ENCODE measurements at regions not wholly inside any gene's neighbourhood (a gene's known extent, or its start where the extent isn't known, plus 50 kb on each side); places are given as distances from the start of the nearest gene placed in this dataset.

- Histone ChIP-seq H3K4me2 (ENCODE audit: low read length) (no peak overlapping the region), H3K36me3 (ENCODE audit: insufficient read depth, low read length) (no peaks in the 10 kb centered on the region), H3K79me2 (ENCODE audit: insufficient read depth, low read length) (no peaks in the 10 kb centered on the region), H3F3A (ENCODE audit: insufficient read depth, low read length) (no peaks in the 10 kb centered on the region), H3K27ac (ENCODE audit: low read depth, low read length, poor library complexity, severe bottlenecking) (no peak overlapping the region), H3K4me3 (ENCODE audit: low read depth, low read length, poor library complexity, severe bottlenecking) (no peak overlapping the region), H3K27me3 (ENCODE audit: insufficient read depth, low read length) (no peaks in the 10 kb centered on the region; the same call in 1 of the 2 replicates), H2AFZ (ENCODE audit: low read length) (no peak overlapping the region), H3K9me2 (ENCODE audit: low read depth, low read length) (no peaks in the 10 kb centered on the region), H4K20me1 (ENCODE audit: insufficient read depth, low read length) (no peaks in the 10 kb centered on the region), H3K4me1 (ENCODE audit: insufficient read depth, low read length, severe bottlenecking) (no peaks in the 10 kb centered on the region), H3K9ac (ENCODE audit: low read length) (no peak overlapping the region), H3K9me3 (ENCODE audit: low read length) (no peaks in the 10 kb centered on the region)
- TF ChIP-seq EZH2 (IDR thresholded peaks at IDR 0.05; ENCODE audit: borderline replicate concordance, low read length) (no peak), CTCF (IDR thresholded peaks at IDR 0.05; ENCODE audit: low read length) (no peak)
Observed at GRCh38 chr7:106566196-106566595, 94.8 kb downstream of the CCDC71L start.

GRCh38 chr7:106565428-106565827, 95.5 kb downstream of the CCDC71L start:
- TF ChIP-seq EZH2 (IDR thresholded peaks at IDR 0.05; ENCODE audit: borderline replicate concordance, low read length) (no peak), CTCF (IDR thresholded peaks at IDR 0.05; ENCODE audit: low read length) (no peak)
- Histone ChIP-seq H3K9me3 (ENCODE audit: low read length) (no peaks in the 10 kb centered on the region), H3K4me1 (ENCODE audit: insufficient read depth, low read length, severe bottlenecking) (no peaks in the 10 kb centered on the region), H4K20me1 (ENCODE audit: insufficient read depth, low read length) (no peaks in the 10 kb centered on the region), H3K79me2 (ENCODE audit: insufficient read depth, low read length) (no peaks in the 10 kb centered on the region), H3K36me3 (ENCODE audit: insufficient read depth, low read length) (no peaks in the 10 kb centered on the region), H3K27me3 (ENCODE audit: insufficient read depth, low read length) (no peaks in the 10 kb centered on the region; the same call in 1 of the 2 replicates), H3K4me2 (ENCODE audit: low read length) (no peak overlapping the region), H3K4me3 (ENCODE audit: low read depth, low read length, poor library complexity, severe bottlenecking) (no peak overlapping the region), H3F3A (ENCODE audit: insufficient read depth, low read length) (no peaks in the 10 kb centered on the region), H3K27ac (ENCODE audit: low read depth, low read length, poor library complexity, severe bottlenecking) (no peak overlapping the region), H3K9me2 (ENCODE audit: low read depth, low read length) (no peaks in the 10 kb centered on the region), H2AFZ (ENCODE audit: low read length) (no peak overlapping the region), H3K9ac (ENCODE audit: low read length) (no peak overlapping the region)

- no peaks in the 10 kb centered on the region for H3K36me3 ChIP-seq (ENCODE audit: insufficient read depth, low read length)
- H3K9me3 ChIP-seq (ENCODE audit: low read length), result no peaks in the 10 kb centered on the region
- H3K27ac ChIP-seq (ENCODE audit: low read depth, low read length, poor library complexity, severe bottlenecking), result no peak overlapping the region
- H3K9ac ChIP-seq (ENCODE audit: low read length), result no peak overlapping the region
- H3K27me3 ChIP-seq (ENCODE audit: insufficient read depth, low read length), result no peaks in the 10 kb centered on the region; the same call in 1 of the 2 replicates
- no peaks in the 10 kb centered on the region for H3K79me2 ChIP-seq (ENCODE audit: insufficient read depth, low read length)
- no peak overlapping the region for H3K4me2 ChIP-seq (ENCODE audit: low read length)
- H3K9me2 ChIP-seq (ENCODE audit: low read depth, low read length), result no peaks in the 10 kb centered on the region
- no peaks in the 10 kb centered on the region for H4K20me1 ChIP-seq (ENCODE audit: insufficient read depth, low read length)
- TF ChIP-seq EZH2 (IDR thresholded peaks at IDR 0.05; ENCODE audit: borderline replicate concordance, low read length) (no peak), CTCF (IDR thresholded peaks at IDR 0.05; ENCODE audit: low read length) (no peak)
- H2AFZ ChIP-seq (ENCODE audit: low read length), result no peak overlapping the region
- no peak overlapping the region for H3K4me3 ChIP-seq (ENCODE audit: low read depth, low read length, poor library complexity, severe bottlenecking)
- no peaks in the 10 kb centered on the region for H3F3A ChIP-seq (ENCODE audit: insufficient read depth, low read length)
- H3K4me1 ChIP-seq (ENCODE audit: insufficient read depth, low read length, severe bottlenecking), result no peaks in the 10 kb centered on the region
Observed at GRCh38 chr7:106563466-106564150, 97.3 kb downstream of the CCDC71L start.
